ENCODE measurements at regions not wholly inside any gene's neighbourhood (a gene's known extent, or its start where the extent isn't known, plus 50 kb on each side); places are given as distances from the start of the nearest gene placed in this dataset.

DNA sequence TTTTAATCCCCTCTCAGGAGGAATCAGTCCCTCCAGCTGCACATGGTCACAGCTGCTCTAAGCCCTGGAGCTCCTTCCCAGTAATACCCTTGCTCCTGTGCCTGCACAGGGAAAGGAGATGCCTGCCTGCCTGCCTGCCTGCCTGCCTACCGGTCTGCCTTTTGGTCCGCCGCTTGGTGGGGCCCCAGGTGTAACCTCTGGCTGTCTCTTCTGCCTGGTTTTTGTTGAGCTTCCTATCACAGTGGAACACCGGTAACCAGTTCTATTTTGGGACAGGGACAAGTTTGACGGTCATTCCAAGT is 99.8 kb downstream of the DAD1 start:
- CTCF ChIA-PET, result interaction anchor here (0.6 kb wide), 1 partner anchor 1110 kb away, joined by 3 read pairs; no protein-coding TSS in a partner anchor
- no peak for DNase-seq (ENCODE audit: extremely low spot score)
- TF ChIP-seq ELF4 (IDR thresholded peaks at IDR 0.05) (no peak), SUZ12 (IDR thresholded peaks at IDR 0.05) (no peak), TARDBP (IDR thresholded peaks at IDR 0.05) (no peak), FOXM1 (IDR thresholded peaks at IDR 0.05; ENCODE audit: borderline replicate concordance) (no peak), HDGF (IDR thresholded peaks at IDR 0.05; ENCODE audit: borderline replicate concordance) (no peak), BHLHE40 (IDR thresholded peaks at IDR 0.05; ENCODE audit: borderline replicate concordance) (no peak), FOXA1 (IDR thresholded peaks at IDR 0.05) (no peak), ARNT (IDR thresholded peaks at IDR 0.05) (no peak), SP1 (IDR thresholded peaks at IDR 0.05) (no peak), ZNF384 (IDR thresholded peaks at IDR 0.05) (no peak)
- POLR2A ChIA-PET, result no interaction called here

DNA sequence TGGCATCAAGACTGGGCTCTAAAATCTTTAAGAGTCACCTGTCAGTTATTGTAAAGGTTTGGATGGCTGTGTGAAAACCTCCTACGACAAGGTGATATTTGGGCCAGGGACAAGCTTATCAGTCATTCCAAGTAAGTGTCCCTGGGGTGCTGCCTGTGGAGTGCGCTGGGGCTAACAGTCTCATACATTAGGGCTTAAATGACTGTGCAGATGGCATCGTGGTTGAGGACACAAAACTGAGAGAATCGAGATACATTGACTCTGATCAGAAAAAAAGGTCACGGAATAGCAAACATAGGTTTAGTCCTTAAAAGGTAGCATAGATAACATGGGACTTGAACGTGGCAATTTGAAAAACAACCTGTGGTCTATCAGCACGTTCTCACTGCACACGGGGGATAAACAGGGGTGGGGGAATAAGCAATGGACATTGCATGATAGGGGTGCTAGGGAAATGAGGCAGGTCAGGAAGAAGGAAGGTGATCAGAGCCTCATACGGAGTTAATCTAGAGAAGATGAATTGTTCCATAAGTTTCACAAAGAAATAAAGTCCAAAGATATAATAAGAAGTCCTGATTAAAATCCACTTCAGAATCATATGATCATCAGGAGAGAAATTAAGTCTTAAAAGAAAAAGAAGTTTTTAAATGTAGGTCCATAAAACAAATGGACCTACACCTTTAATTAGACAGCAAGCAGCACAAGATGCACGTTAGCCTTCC is 100.3 kb downstream of the DAD1 start:
- ChIA-PET POLR2A (no interaction called here), CTCF (interaction anchor here (1.5 kb wide), 1 partner anchor 17 kb away, joined by 6 read pairs; no protein-coding TSS in a partner anchor)
- TF ChIP-seq FOXM1 (IDR thresholded peaks at IDR 0.05; ENCODE audit: borderline replicate concordance) (no peak), FOXK2 (IDR thresholded peaks at IDR 0.05) (no peak), BHLHE40 (IDR thresholded peaks at IDR 0.05; ENCODE audit: borderline replicate concordance) (no peak), CTBP1 (IDR thresholded peaks at IDR 0.05; ENCODE audit: borderline replicate concordance) (no peak), SUZ12 (IDR thresholded peaks at IDR 0.05) (no peak), ELF4 (IDR thresholded peaks at IDR 0.05) (no peak), NFRKB (IDR thresholded peaks at IDR 0.05) (no peak)
- no peak for DNase-seq (ENCODE audit: extremely low spot score)

DNA sequence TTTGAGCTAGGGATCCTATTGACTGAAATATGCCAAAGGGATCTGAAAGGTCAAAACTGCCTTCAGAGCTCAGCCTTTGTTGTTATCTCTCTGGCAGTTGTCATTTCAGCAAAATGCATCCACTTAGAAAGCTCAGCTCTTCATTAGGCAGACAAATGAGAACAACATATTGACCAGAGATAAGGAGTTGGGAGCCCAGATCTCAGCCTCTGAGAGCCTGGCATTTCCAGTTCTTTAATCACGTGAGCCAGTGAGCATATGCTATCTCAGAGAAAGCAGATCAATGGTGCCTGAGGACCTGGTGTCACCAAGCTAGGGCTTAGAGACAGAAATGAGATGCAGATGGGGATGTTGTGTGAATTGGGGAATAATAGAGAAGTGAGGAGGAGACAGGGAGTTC is 101.1 kb downstream of the DAD1 start:
- ChIA-PET CTCF (interaction anchor here (0.6 to 1.5 kb wide), 2 partner anchors 16 to 168 kb away, joined by 3 to 6 read pairs; no protein-coding TSS in a partner anchor), POLR2A (no interaction called here)
- no peak for TF ChIP-seq CTBP1 (IDR thresholded peaks at IDR 0.05; ENCODE audit: borderline replicate concordance)
- TF ChIP-seq BHLHE40 (IDR thresholded peaks at IDR 0.05; ENCODE audit: borderline replicate concordance), result no peak
- TF ChIP-seq ZNF384 (IDR thresholded peaks at IDR 0.05), result no peak
- TF ChIP-seq FOXM1 (IDR thresholded peaks at IDR 0.05; ENCODE audit: borderline replicate concordance), result no peak
- no peak for TF ChIP-seq HDGF (IDR thresholded peaks at IDR 0.05; ENCODE audit: borderline replicate concordance)
- no peak for TF ChIP-seq SUZ12 (IDR thresholded peaks at IDR 0.05)
- TF ChIP-seq ARNT (IDR thresholded peaks at IDR 0.05), result no peak
- TF ChIP-seq, protein P1, sequence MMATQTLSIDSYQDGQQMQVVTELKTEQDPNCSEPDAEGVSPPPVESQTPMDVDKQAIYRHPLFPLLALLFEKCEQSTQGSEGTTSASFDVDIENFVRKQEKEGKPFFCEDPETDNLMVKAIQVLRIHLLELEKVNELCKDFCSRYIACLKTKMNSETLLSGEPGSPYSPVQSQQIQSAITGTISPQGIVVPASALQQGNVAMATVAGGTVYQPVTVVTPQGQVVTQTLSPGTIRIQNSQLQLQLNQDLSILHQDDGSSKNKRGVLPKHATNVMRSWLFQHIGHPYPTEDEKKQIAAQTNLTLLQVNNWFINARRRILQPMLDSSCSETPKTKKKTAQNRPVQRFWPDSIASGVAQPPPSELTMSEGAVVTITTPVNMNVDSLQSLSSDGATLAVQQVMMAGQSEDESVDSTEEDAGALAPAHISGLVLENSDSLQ (IDR thresholded peaks at IDR 0.05), result no peak
- no peak for DNase-seq (ENCODE audit: extremely low spot score)

DNA sequence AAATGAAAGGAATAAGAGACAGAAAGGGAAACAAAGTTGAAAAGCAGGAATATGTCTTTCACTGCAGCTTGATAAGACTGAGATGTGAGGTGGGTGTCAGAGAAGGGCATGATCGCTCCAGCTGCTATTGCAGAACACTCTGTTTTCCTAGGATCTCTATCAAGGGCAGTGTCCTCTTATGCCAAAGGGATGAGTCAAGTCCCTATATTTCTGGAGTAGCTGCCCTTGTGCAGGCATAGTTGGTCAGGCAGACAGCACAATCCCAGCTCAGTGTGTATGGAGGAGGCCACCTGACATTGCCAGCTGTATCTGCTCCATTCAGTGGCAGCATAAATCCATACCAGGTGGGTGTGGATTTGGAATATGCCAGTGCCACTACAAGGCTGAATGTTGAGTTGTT is 101.6 kb downstream of the DAD1 start:
- POLR2A ChIA-PET, result no interaction called here
- DNase-seq (ENCODE audit: extremely low spot score), result no peak
- TF ChIP-seq FOXK2 (IDR thresholded peaks at IDR 0.05) (no peak), NFRKB (IDR thresholded peaks at IDR 0.05) (no peak), ARNT (IDR thresholded peaks at IDR 0.05) (no peak), SP1 (IDR thresholded peaks at IDR 0.05) (no peak), TARDBP (IDR thresholded peaks at IDR 0.05) (no peak), LEF1 (IDR thresholded peaks at IDR 0.05; ENCODE audit: borderline replicate concordance) (no peak), HDGF (IDR thresholded peaks at IDR 0.05; ENCODE audit: borderline replicate concordance) (no peak)
- CTCF ChIA-PET, result interaction anchor here (1.5 kb wide), 1 partner anchor 15 kb away, joined by 6 read pairs; no protein-coding TSS in a partner anchor

DNA sequence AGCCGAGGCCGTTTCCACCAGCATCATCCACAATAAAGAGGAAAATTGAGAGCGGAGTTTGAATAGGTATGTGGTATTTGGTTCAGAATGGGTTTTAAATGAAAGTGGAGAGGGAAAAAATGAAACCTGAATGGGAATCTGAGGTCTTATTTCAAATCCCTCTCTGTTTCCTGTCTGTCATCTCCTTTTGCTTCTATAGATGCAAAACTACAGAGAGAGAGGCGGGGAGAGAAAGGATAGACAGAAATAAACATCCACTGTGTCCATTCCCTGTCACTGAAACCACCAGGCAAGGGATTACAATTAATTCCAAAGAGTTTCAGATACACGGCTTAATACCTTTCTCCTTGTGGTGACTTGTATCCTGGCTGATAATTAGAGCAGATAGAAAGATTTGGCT is 102.3 kb downstream of the DAD1 start:
- ChIA-PET POLR2A (no interaction called here), CTCF (no interaction called here)
- no peak for DNase-seq (ENCODE audit: extremely low spot score)
- no peak for TF ChIP-seq NFRKB (IDR thresholded peaks at IDR 0.05)
- TF ChIP-seq ARNT (IDR thresholded peaks at IDR 0.05), result no peak
- TF ChIP-seq FOXA1 (IDR thresholded peaks at IDR 0.05), result no peak
- no peak for TF ChIP-seq ELF4 (IDR thresholded peaks at IDR 0.05)
- TF ChIP-seq SUZ12 (IDR thresholded peaks at IDR 0.05), result no peak
- no peak for TF ChIP-seq BHLHE40 (IDR thresholded peaks at IDR 0.05; ENCODE audit: borderline replicate concordance)
- no peak for TF ChIP-seq TARDBP (IDR thresholded peaks at IDR 0.05)
- no peak for TF ChIP-seq ZNF384 (IDR thresholded peaks at IDR 0.05)
- TF ChIP-seq FOXK2 (IDR thresholded peaks at IDR 0.05), result no peak
- no peak for TF ChIP-seq FOXM1 (IDR thresholded peaks at IDR 0.05; ENCODE audit: borderline replicate concordance)
- no peak for TF ChIP-seq CTBP1 (IDR thresholded peaks at IDR 0.05; ENCODE audit: borderline replicate concordance)
- TF ChIP-seq HDGF (IDR thresholded peaks at IDR 0.05; ENCODE audit: borderline replicate concordance), result no peak
- TF ChIP-seq L3MBTL2 (conservative IDR thresholded peaks at IDR 0.05), result no peak
- TF ChIP-seq SP1 (IDR thresholded peaks at IDR 0.05), result no peak

DNA sequence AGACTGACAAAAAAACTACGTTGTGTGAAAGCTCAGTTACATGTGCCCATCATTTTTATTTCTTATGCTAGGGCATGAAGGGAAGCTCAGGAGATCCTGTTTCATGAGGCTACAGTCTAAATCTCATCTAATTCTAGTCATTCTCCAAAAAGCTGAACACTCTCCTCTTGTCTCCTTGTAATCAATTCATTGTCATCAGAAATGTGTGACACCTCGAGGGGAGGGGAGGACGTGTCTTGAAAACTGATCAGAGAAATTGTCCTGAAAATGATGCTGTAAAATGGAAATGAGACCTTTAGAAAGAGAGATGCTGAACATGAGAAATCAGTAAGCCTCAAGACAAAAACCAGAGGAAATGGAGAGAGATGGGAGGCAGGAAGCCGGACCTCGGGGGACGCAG is 103.4 kb downstream of the DAD1 start:
- POLR2A ChIA-PET, result no interaction called here
- TF ChIP-seq CTBP1 (IDR thresholded peaks at IDR 0.05; ENCODE audit: borderline replicate concordance), result no peak
- no peak for TF ChIP-seq ZNF384 (IDR thresholded peaks at IDR 0.05)
- TF ChIP-seq L3MBTL2 (conservative IDR thresholded peaks at IDR 0.05), result no peak
- no peak for TF ChIP-seq BHLHE40 (IDR thresholded peaks at IDR 0.05; ENCODE audit: borderline replicate concordance)
- TF ChIP-seq SP1 (IDR thresholded peaks at IDR 0.05), result no peak
- no peak for TF ChIP-seq TARDBP (IDR thresholded peaks at IDR 0.05)
- TF ChIP-seq ELF4 (IDR thresholded peaks at IDR 0.05), result no peak
- TF ChIP-seq LEF1 (IDR thresholded peaks at IDR 0.05; ENCODE audit: borderline replicate concordance), result no peak
- no peak for TF ChIP-seq NFRKB (IDR thresholded peaks at IDR 0.05)
- no peak for TF ChIP-seq ARNT (IDR thresholded peaks at IDR 0.05)
- TF ChIP-seq FOXK2 (IDR thresholded peaks at IDR 0.05), result no peak
- CTCF ChIA-PET, result interaction anchor here (1.6 kb wide), 1 partner anchor 27 kb away, joined by 5 read pairs; no protein-coding TSS in a partner anchor
- DNase-seq (ENCODE audit: extremely low spot score), result no peak

DNA sequence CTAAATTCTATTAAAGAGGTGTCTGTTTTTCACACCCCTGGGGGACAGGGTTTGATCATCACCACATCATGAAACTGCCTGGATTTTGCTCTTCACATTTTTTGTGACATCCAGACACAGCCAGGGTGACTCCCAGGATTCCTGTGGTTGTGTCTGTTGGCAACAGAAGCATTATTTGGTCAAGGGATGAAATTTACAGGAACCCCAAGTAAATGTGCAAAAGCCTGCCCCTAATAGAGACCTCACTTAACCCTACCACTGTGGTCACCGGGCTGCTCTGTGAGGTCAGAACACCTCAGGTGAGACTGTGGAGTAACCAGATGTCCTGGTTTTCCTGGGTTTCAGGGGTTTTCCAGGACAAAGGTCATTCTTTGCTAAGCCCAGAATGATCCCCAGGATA is 103.8 kb downstream of the DAD1 start:
- ChIA-PET CTCF (interaction anchor here (1.6 kb wide), 1 partner anchor 28 kb away, joined by 5 read pairs; no protein-coding TSS in a partner anchor), POLR2A (no interaction called here)
- no peak for DNase-seq (ENCODE audit: extremely low spot score)
- TF ChIP-seq ELF4 (IDR thresholded peaks at IDR 0.05) (no peak), ZNF384 (IDR thresholded peaks at IDR 0.05) (no peak), SUZ12 (IDR thresholded peaks at IDR 0.05) (no peak), FOXM1 (IDR thresholded peaks at IDR 0.05; ENCODE audit: borderline replicate concordance) (no peak), BHLHE40 (IDR thresholded peaks at IDR 0.05; ENCODE audit: borderline replicate concordance) (no peak), TARDBP (IDR thresholded peaks at IDR 0.05) (no peak), ARNT (IDR thresholded peaks at IDR 0.05) (no peak), CTBP1 (IDR thresholded peaks at IDR 0.05; ENCODE audit: borderline replicate concordance) (no peak), FOXK2 (IDR thresholded peaks at IDR 0.05) (no peak)

Measured in HEK293T (cell line).